ENCODE measurements at regions not wholly inside any gene's neighbourhood (a gene's known extent, or its start where the extent isn't known, plus 50 kb on each side); places are given as distances from the start of the nearest gene placed in this dataset.

- Histone ChIP-seq H3K4me3 (ENCODE audit: low read depth, low read length) (no peak overlapping the region), H3K27ac (no peak overlapping the region), H3K9me3 (ENCODE audit: severe bottlenecking) (no peaks in the 10 kb centered on the region), H3K27me3 (ENCODE audit: insufficient read depth, low read depth, severe bottlenecking) (peaks cover 70% of the 10 kb centered on the region), H3K36me3 (no peaks in the 10 kb centered on the region)
- no peak for DNase-seq
- no peak for TF ChIP-seq CTCF (IDR thresholded peaks at IDR 0.05; ENCODE audit: low read depth, low read length)
Measured at GRCh38 chr20:40802886-40803285, 113.8 kb upstream of the MAFB start.

- no peaks in the 10 kb centered on the region for H3K36me3 ChIP-seq
- H3K27me3 ChIP-seq (ENCODE audit: insufficient read depth, low read depth, severe bottlenecking) = peaks cover 72% of the 10 kb centered on the region
- H3K27ac ChIP-seq = no peak overlapping the region
- TF ChIP-seq CTCF (IDR thresholded peaks at IDR 0.05; ENCODE audit: low read depth, low read length) = no peak
- H3K9me3 ChIP-seq (ENCODE audit: severe bottlenecking) = no peaks in the 10 kb centered on the region
- no peak overlapping the region for H3K4me3 ChIP-seq (ENCODE audit: low read depth, low read length)
- DNase-seq = no peak
Measured at GRCh38 chr20:40803381-40803780, 114.3 kb upstream of the MAFB start.

DNA sequence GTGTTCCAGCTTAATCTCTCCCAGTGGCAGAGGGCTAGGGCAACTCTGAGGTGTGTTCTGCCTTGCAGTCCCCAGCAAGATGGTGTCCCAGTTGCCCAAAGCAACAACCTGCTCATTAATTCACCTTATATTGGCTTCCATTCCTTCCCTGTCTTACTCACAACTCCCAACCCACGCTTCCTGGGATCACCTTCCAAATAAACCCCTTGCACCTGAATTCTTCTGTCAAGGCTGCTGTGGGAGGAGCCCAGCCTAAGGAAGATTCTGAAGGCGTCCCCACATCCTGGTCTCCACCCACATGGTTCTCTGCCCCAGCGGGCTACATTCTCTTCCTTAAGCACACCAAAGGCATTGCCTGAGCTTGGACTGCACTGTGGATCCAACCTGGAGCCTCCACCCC is 116.6 kb upstream of the MAFB start:
- Histone ChIP-seq H3K27me3 (ENCODE audit: insufficient read depth, low read depth, severe bottlenecking) (peaks cover 85% of the 10 kb centered on the region), H3K27ac (no peak overlapping the region), H3K4me3 (ENCODE audit: low read depth, low read length) (no peak overlapping the region), H3K9me3 (ENCODE audit: severe bottlenecking) (no peaks in the 10 kb centered on the region), H3K36me3 (no peaks in the 10 kb centered on the region)
- TF ChIP-seq CTCF (IDR thresholded peaks at IDR 0.05; ENCODE audit: low read depth, low read length) = no peak
- DNase-seq = no peak

GRCh38 chr20:40806929-40807820 is 118.1 kb upstream of the MAFB start:
- Histone ChIP-seq H3K36me3 (no peaks in the 10 kb centered on the region), H3K27ac (no peak overlapping the region), H3K4me3 (ENCODE audit: low read depth, low read length) (no peak overlapping the region), H3K27me3 (ENCODE audit: insufficient read depth, low read depth, severe bottlenecking) (peaks cover 91% of the 10 kb centered on the region), H3K9me3 (ENCODE audit: severe bottlenecking) (no peaks in the 10 kb centered on the region)
- peak; percentile 14 for DNase-seq
- no peak for TF ChIP-seq CTCF (IDR thresholded peaks at IDR 0.05; ENCODE audit: low read depth, low read length)

- H3K36me3 ChIP-seq = no peaks in the 10 kb centered on the region
- H3K9me3 ChIP-seq (ENCODE audit: severe bottlenecking) = no peaks in the 10 kb centered on the region
- DNase-seq = no peak
- no peak overlapping the region for H3K4me3 ChIP-seq (ENCODE audit: low read depth, low read length)
- TF ChIP-seq CTCF (IDR thresholded peaks at IDR 0.05; ENCODE audit: low read depth, low read length) = no peak
- peaks cover 90% of the 10 kb centered on the region for H3K27me3 ChIP-seq (ENCODE audit: insufficient read depth, low read depth, severe bottlenecking)
- no peak overlapping the region for H3K27ac ChIP-seq
Measured at GRCh38 chr20:40807821-40808170, 118.8 kb upstream of the MAFB start.

GRCh38 chr20:40808936-40809335 is 119.9 kb upstream of the MAFB start:
- Histone ChIP-seq H3K4me3 (ENCODE audit: low read depth, low read length) (no peak overlapping the region), H3K27me3 (ENCODE audit: insufficient read depth, low read depth, severe bottlenecking) (peaks cover 83% of the 10 kb centered on the region), H3K9me3 (ENCODE audit: severe bottlenecking) (no peaks in the 10 kb centered on the region), H3K36me3 (no peaks in the 10 kb centered on the region), H3K27ac (no peak overlapping the region)
- no peak for TF ChIP-seq CTCF (IDR thresholded peaks at IDR 0.05; ENCODE audit: low read depth, low read length)
- DNase-seq = no peak

Data from WERI-Rb-1 (cell line).